K562 (cell line): ENCODE measurements at regions not wholly inside any gene's neighbourhood (a gene's known extent, or its start where the extent isn't known, plus 50 kb on each side); places are given as distances from the start of the nearest gene placed in this dataset.

Source experiments
- CBFA2T3 ChIP-seq: fragments of 450-650 bp; IDR thresholded peaks from 2 replicates; pipeline ENCODE4 v1.6.1; 2017
- CHD4 ChIP-seq: fragments of 200-600 bp; sonication (generic); IDR thresholded peaks from 3 replicates; pipeline ENCODE4 v1.6.1; 2012; ENCODE audit warnings: low read depth, mild to moderate bottlenecking, mixed read lengths, low read length, inconsistent platforms; ENCODE audit not compliant: insufficient read depth, insufficient replicate concordance, poor library complexity, severe bottlenecking
- CREM ChIP-seq: IDR thresholded peaks from 2 replicates; pipeline ENCODE4 v1.6.1; 2014; ENCODE audit warnings: antibody characterized with exemption, low read depth
- CSDE1 ChIP-seq, 2 experiments: fragments of 450-650 bp; IDR thresholded peaks; 2 replicates each; pipeline ENCODE4 v1.6.1; 2016; ENCODE audit warnings: mild to moderate bottlenecking in 1 of 2
- DIDO1 ChIP-seq: fragments of 450-650 bp; IDR thresholded peaks from 2 replicates; pipeline ENCODE4 v1.6.1; 2016; ENCODE audit warnings: low read depth, missing biosample characterization, missing genetic modification characterization
- DMBX1 ChIP-seq: fragments of 250-450 bp; sonication (Bioruptor Pico); IDR thresholded peaks from 2 replicates; pipeline ENCODE4 v1.8.0; 2022; ENCODE audit warnings: inconsistent platforms, mild to moderate bottlenecking, moderate library complexity, borderline replicate concordance
- DNMT1 ChIP-seq: fragments of 450-650 bp; IDR thresholded peaks from 2 replicates; pipeline ENCODE4 v1.6.1; 2016; ENCODE audit warnings: antibody characterized with exemption, mild to moderate bottlenecking
- FOXA3 ChIP-seq, 2 experiments: fragments of 450-650 bp in 1 of 2; sonication (generic) in 1 of 2; formaldehyde crosslinking; IDR thresholded peaks in 1 of 2; conservative IDR thresholded peaks in 1 of 2; 2 replicates each; pipeline versions ENCODE4 v1.4.0 to v1.8.0; 2020 to 2022; ENCODE audit warnings: mild to moderate bottlenecking in 2 of 2, missing genetic modification reagents in 1 of 2
- NEUROD1 ChIP-seq: fragments of 150-350 bp; IDR thresholded peaks from 2 replicates; pipeline ENCODE4 v1.6.1; 2014; ENCODE audit warnings: borderline replicate concordance, low read length, low read depth; ENCODE audit not compliant: partially characterized antibody
- NFE2 ChIP-seq: IDR thresholded peaks from 2 replicates; pipeline ENCODE4 v1.6.1; 2014; ENCODE audit warnings: antibody characterized with exemption, low read depth
- PHTF2 ChIP-seq: fragments of 250-450 bp; sonication (Bioruptor Pico); IDR thresholded peaks from 2 replicates; pipeline ENCODE4 v1.5.0; 2021; ENCODE audit warnings: mild to moderate bottlenecking
- RFX1 ChIP-seq: fragments of 450-650 bp; IDR thresholded peaks from 2 replicates; pipeline ENCODE4 v1.6.1; 2016; ENCODE audit warnings: mild to moderate bottlenecking, moderate library complexity
- SMAD1 ChIP-seq: fragments of 150-350 bp; IDR thresholded peaks from 2 replicates; pipeline ENCODE4 v1.6.1; 2014; ENCODE audit warnings: low read length, low read depth; ENCODE audit not compliant: partially characterized antibody
- TEAD1 ChIP-seq, 2 experiments: fragments of 450-650 bp in 1 of 2; sonication (generic) in 1 of 2; formaldehyde crosslinking; IDR thresholded peaks; 2 replicates each; pipeline versions ENCODE4 v1.4.0 to v1.8.0; 2020 to 2022; ENCODE audit warnings: mild to moderate bottlenecking in 2 of 2, missing genetic modification reagents in 1 of 2
- XRCC4 ChIP-seq: IDR thresholded peaks from one replicate; pipeline ENCODE4 v1.6.1; 2011; ENCODE audit not compliant: insufficient read depth, insufficient read length; ENCODE audit errors: extremely low read depth
- ZNF239 ChIP-seq: fragments of 250-450 bp; sonication (Bioruptor Pico); IDR thresholded peaks from 2 replicates; pipeline ENCODE4 v1.4.0; 2020; ENCODE audit warnings: mild to moderate bottlenecking
- ZNF583 ChIP-seq: fragments of 250-450 bp; sonication (Bioruptor Pico); IDR thresholded peaks from 2 replicates; pipeline ENCODE4 v1.4.0; 2020
- TF ChIP-seq, protein P1 (sequence below): fragments of 450-650 bp; formaldehyde crosslinking; conservative IDR thresholded peaks from 2 replicates; pipeline ENCODE4 v1.4.0; 2022; ENCODE audit warnings: mild to moderate bottlenecking, missing genetic modification characterization
- TF ChIP-seq, protein P2 (sequence below): fragments of 450-650 bp; IDR thresholded peaks from 2 replicates; pipeline ENCODE4 v1.6.1; 2016; ENCODE audit warnings: low read depth, mild to moderate bottlenecking, moderate library complexity
- TF ChIP-seq, protein P3 (sequence below): fragments of 200-800 bp; sonication (Bioruptor generic); IDR thresholded peaks from 2 replicates; pipeline ENCODE4 v1.6.1; 2017; ENCODE audit warnings: missing genetic modification characterization, missing compliant biosample characterization

DNA sequence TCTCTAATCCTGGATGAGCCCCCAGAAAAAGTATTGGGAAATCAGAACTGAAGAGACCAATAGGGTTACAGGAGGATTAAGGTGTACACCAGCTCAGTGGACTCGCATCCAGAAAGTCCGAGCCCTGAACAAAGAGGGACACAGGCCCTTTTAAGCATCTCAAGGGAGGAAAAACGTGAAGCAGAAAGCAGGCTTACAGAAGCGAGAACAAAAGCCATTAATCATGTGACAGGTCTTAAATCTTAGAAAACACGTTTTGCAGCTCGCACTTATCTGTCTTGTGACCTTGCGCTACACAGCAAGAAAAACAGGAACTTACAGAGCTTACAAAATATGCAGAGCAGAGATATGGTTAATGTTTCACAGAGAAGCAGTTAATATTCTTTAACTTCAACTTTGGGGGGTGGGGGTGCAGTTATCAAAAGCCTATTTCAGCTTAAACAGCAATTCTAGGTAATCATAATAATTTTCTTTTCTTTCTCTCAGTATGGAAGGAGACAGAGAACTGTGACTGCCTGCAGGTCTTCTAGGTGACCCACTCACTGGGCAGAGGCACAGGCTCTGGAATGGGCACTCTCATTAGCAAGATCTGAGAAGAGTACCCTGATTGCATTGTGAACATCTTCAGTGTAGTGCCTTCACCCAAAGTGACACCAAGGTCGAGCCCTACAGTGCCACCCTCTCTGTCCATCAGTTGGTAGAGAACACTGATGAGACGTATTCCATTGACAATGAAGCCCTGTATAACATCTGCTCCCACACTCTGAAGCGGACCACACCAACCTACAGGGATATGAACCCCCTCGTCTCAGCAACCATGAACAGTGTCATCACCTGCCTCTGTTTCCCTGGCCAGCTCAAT, 65.0 kb upstream of the MOCS1 start (continued):
- TF ChIP-seq, protein P1, sequence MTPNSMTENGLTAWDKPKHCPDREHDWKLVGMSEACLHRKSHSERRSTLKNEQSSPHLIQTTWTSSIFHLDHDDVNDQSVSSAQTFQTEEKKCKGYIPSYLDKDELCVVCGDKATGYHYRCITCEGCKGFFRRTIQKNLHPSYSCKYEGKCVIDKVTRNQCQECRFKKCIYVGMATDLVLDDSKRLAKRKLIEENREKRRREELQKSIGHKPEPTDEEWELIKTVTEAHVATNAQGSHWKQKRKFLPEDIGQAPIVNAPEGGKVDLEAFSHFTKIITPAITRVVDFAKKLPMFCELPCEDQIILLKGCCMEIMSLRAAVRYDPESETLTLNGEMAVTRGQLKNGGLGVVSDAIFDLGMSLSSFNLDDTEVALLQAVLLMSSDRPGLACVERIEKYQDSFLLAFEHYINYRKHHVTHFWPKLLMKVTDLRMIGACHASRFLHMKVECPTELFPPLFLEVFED: 0 out of 2 replicates have a peak, but pooled peaks have one; percentile 4
- TF ChIP-seq SMAD1 (peak; percentile 8), FOXA3 (CRISPR knock-in tag; conservative IDR thresholded peaks at IDR 0.05 in 1 of 2, IDR thresholded peaks at IDR 0.05 in 1 of 2) (0 out of 4 replicates have a peak, but pooled peaks of 1 of the 2 experiments have one; percentile 45), ZNF239 (CRISPR knock-in tag) (peak; percentile 67), CBFA2T3 (peak; percentile 97), ZNF583 (CRISPR knock-in tag) (peak; percentile 70), TEAD1 (CRISPR knock-in tag; IDR thresholded peaks at IDR 0.05) (peak in 1 of 2 experiments; percentile 93; a peak in 2 of 4 replicates), CHD4 (no peak), DIDO1 (tag) (no peak), DNMT1 (no peak), CSDE1 (IDR thresholded peaks at IDR 0.05) (0 out of 4 replicates have a peak, but pooled peaks of 1 of the 2 experiments have one; percentile 39), RFX1 (no peak), XRCC4 (no peak), NFE2 (peak; percentile 62), NEUROD1 (peak; percentile 73), PHTF2 (CRISPR knock-in tag) (no peak), CREM (peak; percentile 61), DMBX1 (CRISPR knock-in tag) (peak; percentile 86)
- TF ChIP-seq, protein P2, sequence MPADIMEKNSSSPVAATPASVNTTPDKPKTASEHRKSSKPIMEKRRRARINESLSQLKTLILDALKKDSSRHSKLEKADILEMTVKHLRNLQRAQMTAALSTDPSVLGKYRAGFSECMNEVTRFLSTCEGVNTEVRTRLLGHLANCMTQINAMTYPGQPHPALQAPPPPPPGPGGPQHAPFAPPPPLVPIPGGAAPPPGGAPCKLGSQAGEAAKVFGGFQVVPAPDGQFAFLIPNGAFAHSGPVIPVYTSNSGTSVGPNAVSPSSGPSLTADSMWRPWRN: peak; percentile 81; the same call in 1 of the 2 replicates
- TF ChIP-seq, protein P3, sequence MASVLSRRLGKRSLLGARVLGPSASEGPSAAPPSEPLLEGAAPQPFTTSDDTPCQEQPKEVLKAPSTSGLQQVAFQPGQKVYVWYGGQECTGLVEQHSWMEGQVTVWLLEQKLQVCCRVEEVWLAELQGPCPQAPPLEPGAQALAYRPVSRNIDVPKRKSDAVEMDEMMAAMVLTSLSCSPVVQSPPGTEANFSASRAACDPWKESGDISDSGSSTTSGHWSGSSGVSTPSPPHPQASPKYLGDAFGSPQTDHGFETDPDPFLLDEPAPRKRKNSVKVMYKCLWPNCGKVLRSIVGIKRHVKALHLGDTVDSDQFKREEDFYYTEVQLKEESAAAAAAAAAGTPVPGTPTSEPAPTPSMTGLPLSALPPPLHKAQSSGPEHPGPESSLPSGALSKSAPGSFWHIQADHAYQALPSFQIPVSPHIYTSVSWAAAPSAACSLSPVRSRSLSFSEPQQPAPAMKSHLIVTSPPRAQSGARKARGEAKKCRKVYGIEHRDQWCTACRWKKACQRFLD: peak; percentile 73; the same call in 1 of the 2 replicates
- TF ChIP-seq, all 486 proteins: peak for 178
